Stimulated activated CD8-positive, alpha-beta memory T cell treated with anti-CD3 and anti-CD28 coated beads, Interleukin-7, amount 100 ng/mL, for 4 hours (primary cell): ENCODE measurements at regions not wholly inside any gene's neighbourhood (a gene's known extent, or its start where the extent isn't known, plus 50 kb on each side); places are given as distances from the start of the nearest gene placed in this dataset.
"Not testable (repeated sequence)": the region's sequence is repeated elsewhere in the genome, so short reads cannot be mapped to it uniquely, and the experiment has no call there.

Experiments
- DNase-seq, 2 donors: peaks; one replicate each; pipeline ENCODE4 v3.0.0-alpha.2; 2020; ENCODE audit warnings: low read depth in 2 of 2

- DNase-seq: no peak
These were observed 464.9 kb downstream of the EPM2A start for GRCh38 chr6:145270464-145270863.

- DNase-seq: no peak
These were observed 464.3 kb downstream of the EPM2A start for GRCh38 chr6:145271040-145271439.

- no peak for DNase-seq
These were observed 463.7 kb downstream of the EPM2A start for GRCh38 chr6:145271577-145271976.

- no peak for DNase-seq
These were observed 463.1 kb downstream of the EPM2A start for GRCh38 chr6:145272246-145272645.

GRCh38 chr6:145273136-145273535 is 462.2 kb downstream of the EPM2A start:
- DNase-seq: no peak

GRCh38 chr6:145274083-145274482 is 461.2 kb downstream of the EPM2A start:
- no peak for DNase-seq

- DNase-seq: no peak
These were observed 460.3 kb downstream of the EPM2A start for GRCh38 chr6:145275019-145275418.

- no peak for DNase-seq
These were observed 459.5 kb downstream of the EPM2A start for GRCh38 chr6:145275787-145276186.

GRCh38 chr6:145276756-145277155 is 458.6 kb downstream of the EPM2A start:
- no peak for DNase-seq

GRCh38 chr6:145277358-145278086 is 457.8 kb downstream of the EPM2A start:
- DNase-seq: no peak

- no peak for DNase-seq
These were observed 457.0 kb downstream of the EPM2A start for GRCh38 chr6:145278163-145278807.

- DNase-seq: no peak
These were observed 455.8 kb downstream of the EPM2A start for GRCh38 chr6:145279551-145279950.

- no peak for DNase-seq
These were observed 455.3 kb downstream of the EPM2A start for GRCh38 chr6:145279993-145280392.

- DNase-seq: not testable (repeated sequence)
These were observed 452.1 kb downstream of the EPM2A start for GRCh38 chr6:145283209-145283608.

GRCh38 chr6:145283856-145284255 is 451.5 kb downstream of the EPM2A start:
- DNase-seq: no peak

- no peak for DNase-seq
These were observed 448.4 kb downstream of the EPM2A start for GRCh38 chr6:145286916-145287315.

GRCh38 chr6:145289573-145289972 is 445.7 kb downstream of the EPM2A start:
- DNase-seq: no peak

GRCh38 chr6:145290122-145290521 is 445.2 kb downstream of the EPM2A start:
- no peak for DNase-seq

- no peak for DNase-seq
These were observed 443.3 kb downstream of the EPM2A start for GRCh38 chr6:145292066-145292465.

GRCh38 chr6:145294942-145295341 is 440.4 kb downstream of the EPM2A start:
- no peak for DNase-seq

- DNase-seq: no peak
These were observed 439.6 kb downstream of the EPM2A start for GRCh38 chr6:145295746-145296145.

GRCh38 chr6:145305670-145306069 is 429.6 kb downstream of the EPM2A start:
- DNase-seq: no peak

- DNase-seq: no peak
These were observed 428.8 kb downstream of the EPM2A start for GRCh38 chr6:145306489-145306888.
